ENCODE measurements at regions not wholly inside any gene's neighbourhood (a gene's known extent, or its start where the extent isn't known, plus 50 kb on each side); places are given as distances from the start of the nearest gene placed in this dataset.

GRCh38 chr2:216967889-216968288 is 108.0 kb upstream of the TNP1 start:
- 100% methylated on average over 1 of the region's 1 CpG for WGBS (ENCODE audit: insufficient coverage)
- no peaks in the 10 kb centered on the region for H3K9me3 ChIP-seq (replicated peaks in 1 of 2; ENCODE audit: control insufficient read depth in 1 of 2, insufficient read depth in 1 of 2, low read length in 2 of 2)
- TF ChIP-seq CTCF (IDR thresholded peaks at IDR 0.05), result no peak
- Mint-ChIP-seq H3K4me1 (no peaks in the 10 kb centered on the region), H3K4me3 (no peak overlapping the region), H3K9me3 (peaks cover 0 to 5% (median 0%) of the 10 kb centered on the region in 7 donors), H3K27ac (no peak overlapping the region), H3K36me3 (no peaks in the 10 kb centered on the region), H3K27me3 (ENCODE audit: low read depth in 3 of 3) (peaks cover 2 to 11% (median 7%) of the 10 kb centered on the region in 3 donors)
- no peak for DNase-seq
- no peaks in the 10 kb centered on the region for H3K79me2 ChIP-seq (ENCODE audit: insufficient read depth, low read length)
- no peak overlapping the region for H3K4me3 ChIP-seq (replicated peaks in 1 of 3; ENCODE audit: low read depth in 2 of 3, low read length in 3 of 3)
- H3K9ac ChIP-seq (ENCODE audit: insufficient read depth, low read length, poor library complexity, severe bottlenecking), result no peak overlapping the region
- no peaks in the 10 kb centered on the region for H3K4me1 ChIP-seq (ENCODE audit: control insufficient read depth in 1 of 2, insufficient read depth in 2 of 2, low read length in 2 of 2)
- intact Hi-C loops (cut with micrococcal nuclease), result no loop called here
- no peak overlapping the region for H2AFZ ChIP-seq (ENCODE audit: insufficient read depth, low read depth, low read length, poor library complexity, severe bottlenecking)
- no peaks in the 10 kb centered on the region for H3K36me3 ChIP-seq (replicated peaks in 1 of 2; ENCODE audit: control insufficient read depth in 1 of 2, insufficient read depth in 2 of 2, low read length in 2 of 2)
- H3K27me3 ChIP-seq (ENCODE audit: control insufficient read depth in 2 of 2, insufficient read depth in 2 of 2, low read length in 2 of 2), result peaks cover 0 to 2% of the 10 kb centered on the region in 2 donors
- no peak overlapping the region for H3K27ac ChIP-seq (ENCODE audit: low read depth in 1 of 2, low read length in 2 of 2)
- no peaks in the 10 kb centered on the region for H4K20me1 ChIP-seq (ENCODE audit: insufficient read depth, low read length)
- H3K4me2 ChIP-seq (replicated peaks; ENCODE audit: extremely low read depth, low read length, poor library complexity, severe bottlenecking), result no peak overlapping the region

GRCh38 chr2:216960671-216961268 is 100.9 kb upstream of the TNP1 start:
- Histone ChIP-seq H3K4me2 (replicated peaks; ENCODE audit: extremely low read depth, low read length, poor library complexity, severe bottlenecking) (no peak overlapping the region), H3K27me3 (ENCODE audit: control insufficient read depth in 2 of 2, insufficient read depth in 2 of 2, low read length in 2 of 2) (no peaks in the 10 kb centered on the region), H3K4me1 (ENCODE audit: control insufficient read depth in 1 of 2, insufficient read depth in 2 of 2, low read length in 2 of 2) (no peaks in the 10 kb centered on the region), H3K36me3 (replicated peaks in 1 of 2; ENCODE audit: control insufficient read depth in 1 of 2, insufficient read depth in 2 of 2, low read length in 2 of 2) (no peaks in the 10 kb centered on the region), H4K20me1 (ENCODE audit: insufficient read depth, low read length) (no peaks in the 10 kb centered on the region), H2AFZ (ENCODE audit: insufficient read depth, low read depth, low read length, poor library complexity, severe bottlenecking) (no peak overlapping the region), H3K9me3 (replicated peaks in 1 of 2; ENCODE audit: control insufficient read depth in 1 of 2, insufficient read depth in 1 of 2, low read length in 2 of 2) (no peaks in the 10 kb centered on the region), H3K9ac (ENCODE audit: insufficient read depth, low read length, poor library complexity, severe bottlenecking) (no peak overlapping the region), H3K79me2 (ENCODE audit: insufficient read depth, low read length) (no peaks in the 10 kb centered on the region), H3K27ac (ENCODE audit: low read depth in 1 of 2, low read length in 2 of 2) (no peak overlapping the region), H3K4me3 (replicated peaks in 1 of 3; ENCODE audit: low read depth in 2 of 3, low read length in 3 of 3) (no peak overlapping the region)
- no peaks in the 10 kb centered on the region for H3K36me3 Mint-ChIP-seq
- H3K4me1 Mint-ChIP-seq, result no peaks in the 10 kb centered on the region
- H3K27ac Mint-ChIP-seq, result no peak overlapping the region
- intact Hi-C loops (cut with micrococcal nuclease), result no loop called here
- peaks cover 0 to 7% (median 2%) of the 10 kb centered on the region in 7 donors for H3K9me3 Mint-ChIP-seq
- DNase-seq, result no peak
- peaks cover 2 to 6% (median 2%) of the 10 kb centered on the region in 3 donors for H3K27me3 Mint-ChIP-seq (ENCODE audit: low read depth in 3 of 3)
- no peak for TF ChIP-seq CTCF (IDR thresholded peaks at IDR 0.05)
- H3K4me3 Mint-ChIP-seq, result no peak overlapping the region
- no CpG with 5 or more reads among the region's 6 CpGs for WGBS (ENCODE audit: insufficient coverage)

All from CD14-positive monocyte (primary cell).